NB4 (cell line): ENCODE measurements at regions not wholly inside any gene's neighbourhood (a gene's known extent, or its start where the extent isn't known, plus 50 kb on each side); places are given as distances from the start of the nearest gene placed in this dataset.

Experiments
- MYC ChIP-seq: IDR thresholded peaks from 2 replicates; pipeline ENCODE4 v1.6.1; 2011; ENCODE audit warnings: low read depth, low read length
- POLR2A ChIP-seq: IDR thresholded peaks from 2 replicates; pipeline ENCODE4 v1.6.1; 2011; ENCODE audit warnings: mild to moderate bottlenecking; ENCODE audit not compliant: insufficient read length; ENCODE audit errors: extremely low read depth
- TF ChIP-seq, protein P1 (sequence below): IDR thresholded peaks from one replicate; pipeline ENCODE4 v1.5.1; 2012; ENCODE audit warnings: low read depth, low read length

DNA sequence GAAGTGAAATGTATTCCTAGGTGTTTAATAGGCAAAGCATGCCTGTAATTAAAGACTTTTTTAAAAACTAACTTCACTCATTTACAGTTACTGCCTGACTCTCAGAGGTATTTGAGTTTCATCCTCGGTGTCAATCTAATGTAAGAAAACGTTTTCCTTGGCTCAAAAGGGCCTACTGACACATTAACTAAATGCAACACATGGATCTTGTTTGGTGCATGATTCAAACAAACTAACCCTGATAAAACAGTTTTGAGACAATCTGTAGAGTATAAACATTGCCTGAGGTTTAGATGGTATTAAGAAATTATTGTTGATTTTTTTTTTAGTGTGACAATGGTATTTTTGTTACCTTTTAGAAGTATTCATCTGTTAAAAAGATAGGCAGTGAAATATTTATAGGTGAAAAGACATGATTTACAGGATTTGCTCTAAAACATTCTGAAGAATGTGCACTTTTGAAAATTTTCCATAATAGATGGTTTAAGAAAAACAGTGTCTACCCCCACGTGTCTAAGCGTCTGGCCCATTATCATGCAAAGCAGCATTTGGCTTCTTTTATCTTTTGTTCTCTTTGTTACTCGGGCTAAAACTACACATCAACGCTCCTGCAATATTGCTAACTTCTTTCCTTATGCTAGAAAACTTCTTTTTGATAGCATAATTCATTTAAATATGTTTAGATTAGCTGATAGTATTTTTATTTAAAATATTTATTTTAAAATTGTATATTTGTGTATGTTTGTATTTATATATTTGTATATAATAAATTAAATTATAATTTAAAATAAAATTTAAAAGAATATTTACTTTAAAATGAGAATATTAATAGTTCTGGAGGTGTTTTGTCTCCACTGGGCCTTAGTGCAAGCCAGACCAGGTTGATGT is 160.2 kb upstream of the NDUFV2 start:
- TF ChIP-seq, protein P1, sequence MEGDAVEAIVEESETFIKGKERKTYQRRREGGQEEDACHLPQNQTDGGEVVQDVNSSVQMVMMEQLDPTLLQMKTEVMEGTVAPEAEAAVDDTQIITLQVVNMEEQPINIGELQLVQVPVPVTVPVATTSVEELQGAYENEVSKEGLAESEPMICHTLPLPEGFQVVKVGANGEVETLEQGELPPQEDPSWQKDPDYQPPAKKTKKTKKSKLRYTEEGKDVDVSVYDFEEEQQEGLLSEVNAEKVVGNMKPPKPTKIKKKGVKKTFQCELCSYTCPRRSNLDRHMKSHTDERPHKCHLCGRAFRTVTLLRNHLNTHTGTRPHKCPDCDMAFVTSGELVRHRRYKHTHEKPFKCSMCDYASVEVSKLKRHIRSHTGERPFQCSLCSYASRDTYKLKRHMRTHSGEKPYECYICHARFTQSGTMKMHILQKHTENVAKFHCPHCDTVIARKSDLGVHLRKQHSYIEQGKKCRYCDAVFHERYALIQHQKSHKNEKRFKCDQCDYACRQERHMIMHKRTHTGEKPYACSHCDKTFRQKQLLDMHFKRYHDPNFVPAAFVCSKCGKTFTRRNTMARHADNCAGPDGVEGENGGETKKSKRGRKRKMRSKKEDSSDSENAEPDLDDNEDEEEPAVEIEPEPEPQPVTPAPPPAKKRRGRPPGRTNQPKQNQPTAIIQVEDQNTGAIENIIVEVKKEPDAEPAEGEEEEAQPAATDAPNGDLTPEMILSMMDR, result no peak
- no peak for TF ChIP-seq POLR2A
- TF ChIP-seq MYC, result no peak
